Astrocyte (in vitro differentiated cells and primary cell): ENCODE measurements at regions not wholly inside any gene's neighbourhood (a gene's known extent, or its start where the extent isn't known, plus 50 kb on each side); places are given as distances from the start of the nearest gene placed in this dataset.

Experiments
- EZH2 ChIP-seq: IDR thresholded peaks from 2 replicates; pipeline ENCODE4 v1.6.1; 2012; ENCODE audit warnings: mild to moderate bottlenecking, low read length, inconsistent platforms; ENCODE audit not compliant: insufficient read depth
- TF ChIP-seq, protein P1 (sequence below): IDR thresholded peaks from 2 replicates; pipeline ENCODE4 v1.5.1; 2011; ENCODE audit warnings: low read depth, mild to moderate bottlenecking, inconsistent platforms, low read length, moderate library complexity; ENCODE audit not compliant: insufficient read depth

DNA sequence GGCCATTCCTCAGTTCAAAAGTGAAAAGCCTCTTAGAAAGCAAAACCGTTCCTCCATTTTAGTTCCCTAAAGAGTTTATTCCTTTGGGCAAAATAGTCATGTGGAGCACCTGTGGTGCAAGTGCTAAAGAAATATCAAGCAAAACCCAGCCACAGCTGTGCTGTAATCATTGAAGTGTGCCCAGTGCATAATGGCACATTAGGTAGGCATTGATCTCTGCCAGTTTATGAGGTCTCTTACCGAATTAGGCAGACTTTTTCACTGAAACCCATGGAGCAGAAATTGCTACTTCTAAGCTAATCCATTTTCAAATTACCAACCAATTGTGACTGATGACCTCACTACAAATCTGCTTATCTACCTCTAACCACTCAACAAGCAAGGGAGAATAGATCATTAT, 97.2 kb upstream of the SEMA3A start:
- TF ChIP-seq, protein P1, sequence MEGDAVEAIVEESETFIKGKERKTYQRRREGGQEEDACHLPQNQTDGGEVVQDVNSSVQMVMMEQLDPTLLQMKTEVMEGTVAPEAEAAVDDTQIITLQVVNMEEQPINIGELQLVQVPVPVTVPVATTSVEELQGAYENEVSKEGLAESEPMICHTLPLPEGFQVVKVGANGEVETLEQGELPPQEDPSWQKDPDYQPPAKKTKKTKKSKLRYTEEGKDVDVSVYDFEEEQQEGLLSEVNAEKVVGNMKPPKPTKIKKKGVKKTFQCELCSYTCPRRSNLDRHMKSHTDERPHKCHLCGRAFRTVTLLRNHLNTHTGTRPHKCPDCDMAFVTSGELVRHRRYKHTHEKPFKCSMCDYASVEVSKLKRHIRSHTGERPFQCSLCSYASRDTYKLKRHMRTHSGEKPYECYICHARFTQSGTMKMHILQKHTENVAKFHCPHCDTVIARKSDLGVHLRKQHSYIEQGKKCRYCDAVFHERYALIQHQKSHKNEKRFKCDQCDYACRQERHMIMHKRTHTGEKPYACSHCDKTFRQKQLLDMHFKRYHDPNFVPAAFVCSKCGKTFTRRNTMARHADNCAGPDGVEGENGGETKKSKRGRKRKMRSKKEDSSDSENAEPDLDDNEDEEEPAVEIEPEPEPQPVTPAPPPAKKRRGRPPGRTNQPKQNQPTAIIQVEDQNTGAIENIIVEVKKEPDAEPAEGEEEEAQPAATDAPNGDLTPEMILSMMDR, result no peak
- TF ChIP-seq EZH2, result no peak
